ENCODE measurements at regions not wholly inside any gene's neighbourhood (a gene's known extent, or its start where the extent isn't known, plus 50 kb on each side); places are given as distances from the start of the nearest gene placed in this dataset.

DNA sequence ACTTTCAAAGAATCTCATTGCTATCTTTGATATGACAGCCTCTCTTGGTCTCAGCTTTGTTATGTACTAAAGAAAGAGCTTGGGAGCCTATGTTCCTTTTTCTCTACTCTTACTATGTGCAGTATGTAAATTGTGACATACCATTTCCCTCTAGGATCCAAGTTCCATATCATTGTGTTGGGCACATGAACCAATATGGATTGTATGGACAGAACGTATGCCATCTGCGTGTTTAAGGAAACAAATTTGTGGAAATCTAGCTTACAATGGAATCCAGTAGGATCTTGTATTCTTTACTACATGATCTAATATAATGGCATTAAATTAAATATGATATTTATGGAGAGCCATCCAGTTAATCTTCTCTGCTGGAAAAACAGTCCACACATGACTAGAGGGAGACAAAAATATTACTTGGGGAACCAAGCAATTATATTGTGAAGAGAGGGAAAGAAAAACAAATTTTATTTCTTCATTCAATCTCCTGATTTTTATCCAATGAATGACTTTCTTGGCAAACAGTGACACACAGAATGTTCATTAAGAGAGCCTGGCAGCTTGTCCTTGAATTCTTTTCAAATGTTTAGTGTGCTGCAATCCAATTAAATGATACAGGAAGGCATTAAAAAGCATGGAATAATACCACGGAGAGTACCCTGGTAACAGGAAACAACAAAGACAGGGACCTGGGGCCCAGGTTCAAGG is 106.5 kb upstream of the DAB1 start:
- TF ChIP-seq CTCF (IDR thresholded peaks at IDR 0.05; ENCODE audit: insufficient read depth, low read length, poor library complexity, severe bottlenecking): no peak
- Histone ChIP-seq H3K4me3 (replicated peaks; ENCODE audit: low read depth, low read length) (no peak overlapping the region), H3K27me3 (replicated peaks; ENCODE audit: control insufficient read depth, insufficient read depth, low read length) (no peaks in the 10 kb centered on the region), H3K36me3 (ENCODE audit: control insufficient read depth, insufficient read depth, low read length) (no peaks in the 10 kb centered on the region)
- DNase-seq (ENCODE audit: extremely low read depth, insufficient read length): no peak

GRCh38 chr1:57522575-57522974 is 98.7 kb upstream of the DAB1 start:
- DNase-seq (ENCODE audit: extremely low read depth, insufficient read length): no peak
- TF ChIP-seq CTCF (IDR thresholded peaks at IDR 0.05; ENCODE audit: insufficient read depth, low read length, poor library complexity, severe bottlenecking): no peak
- no peaks in the 10 kb centered on the region for H3K27me3 ChIP-seq (replicated peaks; ENCODE audit: control insufficient read depth, insufficient read depth, low read length)
- no peaks in the 10 kb centered on the region for H3K36me3 ChIP-seq (ENCODE audit: control insufficient read depth, insufficient read depth, low read length)
- no peak overlapping the region for H3K4me3 ChIP-seq (replicated peaks; ENCODE audit: low read depth, low read length)

DNA sequence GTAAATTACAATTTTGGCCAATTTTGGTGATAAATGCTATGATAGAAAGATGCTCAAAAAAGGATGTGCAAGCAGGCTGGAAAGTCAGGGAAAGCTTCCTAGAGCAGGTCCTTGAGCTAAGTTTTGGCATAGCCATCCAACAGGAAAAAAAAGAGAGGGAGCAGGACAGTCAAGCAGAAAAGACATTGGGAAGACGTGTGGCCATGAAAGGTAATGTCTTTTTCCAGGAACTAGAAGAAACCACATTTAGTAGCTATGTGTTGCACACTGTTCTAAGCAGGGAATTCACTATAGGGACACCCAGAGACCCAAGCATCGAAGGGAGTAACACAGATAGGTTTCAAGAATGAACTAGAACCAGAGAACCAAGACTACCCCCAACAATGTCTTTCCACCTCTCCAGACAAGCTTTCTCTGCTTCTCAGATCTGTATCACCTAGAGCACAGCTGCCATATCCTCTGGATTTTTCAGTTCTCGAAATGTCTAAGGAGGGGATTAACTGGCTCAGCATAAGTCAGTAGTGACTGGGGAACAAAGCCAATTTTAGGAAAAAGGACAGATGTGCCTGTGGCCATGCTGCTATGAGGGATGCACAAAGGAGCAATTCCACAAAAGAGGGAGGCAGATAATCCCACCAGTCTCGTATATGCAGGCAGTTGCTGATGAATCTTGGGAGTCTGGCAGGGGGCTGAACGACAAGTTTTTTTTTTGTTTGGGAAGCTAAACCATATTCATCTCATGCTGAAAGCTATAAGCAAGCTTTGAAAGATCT is 97.1 kb upstream of the DAB1 start:
- Histone ChIP-seq H3K27me3 (replicated peaks; ENCODE audit: control insufficient read depth, insufficient read depth, low read length) (no peaks in the 10 kb centered on the region), H3K36me3 (ENCODE audit: control insufficient read depth, insufficient read depth, low read length) (no peaks in the 10 kb centered on the region), H3K4me3 (replicated peaks; ENCODE audit: low read depth, low read length) (no peak overlapping the region)
- TF ChIP-seq CTCF (IDR thresholded peaks at IDR 0.05; ENCODE audit: insufficient read depth, low read length, poor library complexity, severe bottlenecking): no peak
- DNase-seq (ENCODE audit: extremely low read depth, insufficient read length): no peak

DNA sequence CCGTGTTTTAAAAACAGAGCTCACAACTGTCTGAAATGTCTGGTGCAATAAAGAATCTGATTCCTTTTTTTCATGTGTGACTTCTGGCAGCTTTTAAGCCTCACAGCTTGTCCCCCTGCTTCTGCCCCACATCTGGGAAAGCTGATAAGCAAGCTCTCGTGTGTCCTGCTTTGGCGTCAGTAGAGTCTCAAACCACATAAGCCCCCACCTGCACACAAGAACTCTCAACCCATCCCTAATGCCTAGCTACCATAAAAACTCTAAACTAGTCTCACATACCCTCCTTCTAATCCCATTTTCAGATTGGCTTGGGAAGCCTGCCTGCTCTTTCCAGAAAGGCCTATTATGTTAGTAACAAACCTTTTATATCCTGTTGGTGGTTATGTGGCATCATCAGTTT is 94.6 kb upstream of the DAB1 start:
- no peaks in the 10 kb centered on the region for H3K27me3 ChIP-seq (replicated peaks; ENCODE audit: control insufficient read depth, insufficient read depth, low read length)
- no peaks in the 10 kb centered on the region for H3K36me3 ChIP-seq (ENCODE audit: control insufficient read depth, insufficient read depth, low read length)
- no peak for TF ChIP-seq CTCF (IDR thresholded peaks at IDR 0.05; ENCODE audit: insufficient read depth, low read length, poor library complexity, severe bottlenecking)
- DNase-seq (ENCODE audit: extremely low read depth, insufficient read length): no peak
- no peak overlapping the region for H3K4me3 ChIP-seq (replicated peaks; ENCODE audit: low read depth, low read length)

GRCh38 chr1:57517587-57518374 is 93.9 kb upstream of the DAB1 start:
- H3K27me3 ChIP-seq (replicated peaks; ENCODE audit: control insufficient read depth, insufficient read depth, low read length): no peaks in the 10 kb centered on the region

More at GRCh38 chr1:57517587-57518374, 93.9 kb upstream of the DAB1 start:
- no peak overlapping the region for H3K4me3 ChIP-seq (replicated peaks; ENCODE audit: low read depth, low read length)
- no peaks in the 10 kb centered on the region for H3K36me3 ChIP-seq (ENCODE audit: control insufficient read depth, insufficient read depth, low read length)
- no peak for DNase-seq (ENCODE audit: extremely low read depth, insufficient read length)
- no peak for TF ChIP-seq CTCF (IDR thresholded peaks at IDR 0.05; ENCODE audit: insufficient read depth, low read length, poor library complexity, severe bottlenecking)

Data from GM06990 (cell line).